Caco-2 (cell line): ENCODE measurements at regions not wholly inside any gene's neighbourhood (a gene's known extent, or its start where the extent isn't known, plus 50 kb on each side); places are given as distances from the start of the nearest gene placed in this dataset.
"Not testable (repeated sequence)": the region's sequence is repeated elsewhere in the genome, so short reads cannot be mapped to it uniquely, and the experiment has no call there.

Experiments
- BruUV-seq: library from RNA; stranded (reverse); fragments of 400-500 nt; replicated peaks from 2 replicates; lab custom pipeline; 2021; lab: Mats Ljungman, UMichigan
- CTCF ChIA-PET: fragments of 300-600 bp; sonication (Branson Sonifier 250); formaldehyde crosslinking; loops from one replicate; lab custom pipeline; 2022; ENCODE audit warnings: antibody characterized with exemption; lab: Charles Lee
- POLR2A ChIA-PET: fragments of 300-600 bp; sonication (Branson Sonifier 250); formaldehyde crosslinking; loops from one replicate; lab custom pipeline; 2022; ENCODE audit warnings: antibody characterized with exemption; lab: Charles Lee
- DNase-seq, 2 experiments: peaks; one replicate each; pipeline versions ENCODE4 v3.0.0 to v3.0.0-alpha.2; 2020 to 2022
- H3K27me3 ChIP-seq: replicated peaks from 2 replicates; pipeline ENCODE4 v1.6.0; 2011; ENCODE audit warnings: low read length; ENCODE audit not compliant: control insufficient read depth, insufficient read depth
- H3K36me3 ChIP-seq: 2 replicates; pipeline ENCODE4 v1.5.1; 2011; ENCODE audit warnings: low read length; ENCODE audit not compliant: control insufficient read depth, insufficient read depth
- H3K4me1 ChIP-seq: fragments of 250-450 bp; sonication (Bioruptor Pico); 2 replicates; pipeline ENCODE4 v1.5.1; 2020; ENCODE audit warnings: mild to moderate bottlenecking
- H3K4me3 ChIP-seq: 2 replicates; pipeline ENCODE4 v1.5.1; 2011; ENCODE audit warnings: low read depth, mild to moderate bottlenecking, control low read depth, low read length
- H3K9me3 ChIP-seq: fragments of 250-450 bp; sonication (Bioruptor Pico); 2 replicates; pipeline ENCODE4 v1.5.1; 2020; ENCODE audit warnings: mild to moderate bottlenecking, moderate library complexity
- H3K27ac Mint-ChIP-seq: one replicate; pipeline ENCODE4 v1.8.0; 2022; ENCODE audit warnings: mixed read lengths; ENCODE audit not compliant: unreplicated experiment
- H3K27me3 Mint-ChIP-seq: one replicate; pipeline ENCODE4 v1.8.0; 2022; ENCODE audit warnings: mixed read lengths; ENCODE audit not compliant: insufficient read depth, unreplicated experiment
- H3K36me3 Mint-ChIP-seq: one replicate; pipeline ENCODE4 v1.8.0; 2022; ENCODE audit warnings: mild to moderate bottlenecking, mixed read lengths; ENCODE audit not compliant: insufficient read depth, unreplicated experiment
- H3K4me1 Mint-ChIP-seq: one replicate; pipeline ENCODE4 v1.8.0; 2022; ENCODE audit warnings: low read depth, mixed read lengths; ENCODE audit not compliant: unreplicated experiment
- H3K4me3 Mint-ChIP-seq: one replicate; pipeline ENCODE4 v1.8.0; 2022; ENCODE audit warnings: mild to moderate bottlenecking, moderate library complexity, mixed read lengths; ENCODE audit not compliant: unreplicated experiment
- H3K9me3 Mint-ChIP-seq: one replicate; pipeline ENCODE4 v1.8.0; 2022; ENCODE audit warnings: mixed read lengths; ENCODE audit not compliant: unreplicated experiment
- intact Hi-C: fragments of 100-400 bp; cut with micrococcal nuclease; formaldehyde crosslinking; loops from one replicate; pipeline ENCODE4 v1.10.0; 2022; ENCODE audit not compliant: unreplicated experiment

DNA sequence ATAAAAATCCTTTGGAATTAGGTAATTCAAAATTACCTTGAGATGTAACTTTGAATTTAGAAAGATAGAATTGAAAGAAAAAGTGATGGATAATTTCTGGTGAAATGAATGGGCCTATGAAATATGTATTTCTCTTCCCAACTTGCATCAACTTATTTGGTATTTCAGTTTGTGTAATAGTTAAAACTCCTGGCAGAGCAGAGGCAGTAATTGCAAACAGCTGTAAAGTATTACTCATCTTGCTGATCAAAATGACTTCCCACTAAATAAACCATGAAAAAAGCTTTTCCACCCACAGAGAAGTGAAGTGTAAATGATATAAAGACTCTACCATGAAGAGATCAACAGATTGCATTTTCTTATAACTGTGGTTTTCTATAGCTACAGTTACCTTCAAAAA lies 201.0 kb downstream of the POTED start:
- H3K4me1 Mint-ChIP-seq, H3K27me3 Mint-ChIP-seq, H3K27me3 ChIP-seq, H3K4me3 Mint-ChIP-seq, H3K9me3 Mint-ChIP-seq, intact Hi-C loops, POLR2A ChIA-PET, H3K36me3 Mint-ChIP-seq, H3K9me3 ChIP-seq, H3K36me3 ChIP-seq, DNase-seq, BruUV-seq, H3K27ac Mint-ChIP-seq, CTCF ChIA-PET, H3K4me1 ChIP-seq, H3K4me3 ChIP-seq: not testable (repeated sequence)

GRCh38 chr21:13806444-13806843 lies 196.9 kb downstream of the POTED start:
- H3K9me3 Mint-ChIP-seq, H3K4me3 Mint-ChIP-seq: not testable (repeated sequence)

DNA sequence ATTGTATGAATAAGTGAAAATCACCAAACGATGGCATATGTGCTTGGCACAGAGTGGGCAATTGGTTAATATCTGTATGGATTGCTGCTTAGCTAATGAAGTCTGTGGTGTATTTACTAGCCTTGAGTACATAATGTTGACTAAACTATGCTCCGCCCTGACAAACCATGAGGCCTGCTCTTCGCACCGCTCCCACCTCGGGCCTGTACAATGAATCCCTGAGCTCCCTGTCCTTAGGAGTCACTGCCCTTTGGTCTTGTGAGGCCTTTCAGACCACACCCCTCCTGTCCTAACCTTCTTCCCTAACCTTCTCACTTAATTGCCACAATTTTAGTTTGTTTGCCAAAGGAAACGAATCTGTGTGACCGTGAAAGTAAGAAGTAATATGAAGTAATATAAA lies 193.2 kb downstream of the POTED start:
- H3K4me3 ChIP-seq, H3K27me3 ChIP-seq, H3K9me3 ChIP-seq, H3K36me3 ChIP-seq, H3K27ac Mint-ChIP-seq, H3K4me3 Mint-ChIP-seq, DNase-seq, H3K4me1 Mint-ChIP-seq, BruUV-seq, POLR2A ChIA-PET, CTCF ChIA-PET, H3K27me3 Mint-ChIP-seq, H3K9me3 Mint-ChIP-seq, intact Hi-C loops, H3K36me3 Mint-ChIP-seq, H3K4me1 ChIP-seq: not testable (repeated sequence)

More at GRCh38 chr21:13806444-13806843, 196.9 kb downstream of the POTED start:
- H3K36me3 ChIP-seq, H3K27me3 ChIP-seq, H3K27ac Mint-ChIP-seq, CTCF ChIA-PET, H3K4me3 ChIP-seq, H3K4me1 ChIP-seq, H3K9me3 ChIP-seq, H3K4me1 Mint-ChIP-seq, H3K27me3 Mint-ChIP-seq, H3K36me3 Mint-ChIP-seq, intact Hi-C loops, BruUV-seq, POLR2A ChIA-PET: not testable (repeated sequence)
- DNase-seq: peak; percentile 17 to 29
